A549 (cell line): ENCODE measurements at regions not wholly inside any gene's neighbourhood (a gene's known extent, or its start where the extent isn't known, plus 50 kb on each side); places are given as distances from the start of the nearest gene placed in this dataset.

ENCODE experiments used
- POLR2A ChIP-seq: IDR thresholded peaks from 2 replicates; pipeline ENCODE4 v1.6.1; 2012; ENCODE audit warnings: mild to moderate bottlenecking, low read length
- ZFP36 ChIP-seq: fragments of 450-650 bp; IDR thresholded peaks from 2 replicates; pipeline ENCODE4 v1.6.1; 2014; ENCODE audit warnings: borderline replicate concordance; ENCODE audit not compliant: partially characterized antibody

GRCh38 chr14:55769877-55770276, 189.9 kb downstream of the KTN1 start:
- no peak for TF ChIP-seq ZFP36
- no peak for TF ChIP-seq POLR2A
